Thyroid gland (tissue), 4 donors: ENCODE measurements at regions not wholly inside any gene's neighbourhood (a gene's known extent, or its start where the extent isn't known, plus 50 kb on each side); places are given as distances from the start of the nearest gene placed in this dataset.

ENCODE experiments used
- POLR2A ChIP-seq, 2 donors: fragments of 450-650 bp; IDR thresholded peaks; one replicate each; pipeline ENCODE4 v1.6.1; 2017; ENCODE audit warnings: antibody characterized with exemption in 2 of 2, mild to moderate bottlenecking in 2 of 2, moderate library complexity in 1 of 2
- TF ChIP-seq, protein P1 (sequence below), 6 experiments: fragments of 200-600 bp in 3 of 6; fragments of 450-650 bp in 3 of 6; sonication (generic) in 3 of 6; IDR thresholded peaks; one replicate each; pipeline ENCODE4 v1.5.1; 2016 to 2019; ENCODE audit warnings: antibody characterized with exemption in 6 of 6, mild to moderate bottlenecking in 2 of 6, inconsistent platforms in 1 of 6, moderate library complexity in 1 of 6

DNA sequence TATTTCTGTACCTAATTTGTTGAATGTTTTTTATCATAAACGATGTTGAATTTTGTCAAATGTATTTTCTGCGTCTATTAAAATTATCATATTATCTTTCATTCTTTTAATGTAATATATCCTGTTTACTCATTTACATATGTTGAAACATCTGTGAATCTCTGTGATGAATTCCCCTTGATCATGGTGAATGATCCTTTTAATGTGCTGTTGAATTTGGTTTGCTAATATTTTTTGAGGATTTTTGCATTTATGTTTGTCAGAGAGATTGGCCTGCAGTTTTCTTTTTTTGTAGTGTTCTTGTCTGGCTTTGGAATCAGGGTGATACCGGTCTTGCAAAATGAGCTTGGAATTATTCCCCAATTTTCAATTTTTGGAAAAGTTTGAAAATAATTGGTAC lies 569.3 kb upstream of the CCDC179 start:
- TF ChIP-seq, protein P1, sequence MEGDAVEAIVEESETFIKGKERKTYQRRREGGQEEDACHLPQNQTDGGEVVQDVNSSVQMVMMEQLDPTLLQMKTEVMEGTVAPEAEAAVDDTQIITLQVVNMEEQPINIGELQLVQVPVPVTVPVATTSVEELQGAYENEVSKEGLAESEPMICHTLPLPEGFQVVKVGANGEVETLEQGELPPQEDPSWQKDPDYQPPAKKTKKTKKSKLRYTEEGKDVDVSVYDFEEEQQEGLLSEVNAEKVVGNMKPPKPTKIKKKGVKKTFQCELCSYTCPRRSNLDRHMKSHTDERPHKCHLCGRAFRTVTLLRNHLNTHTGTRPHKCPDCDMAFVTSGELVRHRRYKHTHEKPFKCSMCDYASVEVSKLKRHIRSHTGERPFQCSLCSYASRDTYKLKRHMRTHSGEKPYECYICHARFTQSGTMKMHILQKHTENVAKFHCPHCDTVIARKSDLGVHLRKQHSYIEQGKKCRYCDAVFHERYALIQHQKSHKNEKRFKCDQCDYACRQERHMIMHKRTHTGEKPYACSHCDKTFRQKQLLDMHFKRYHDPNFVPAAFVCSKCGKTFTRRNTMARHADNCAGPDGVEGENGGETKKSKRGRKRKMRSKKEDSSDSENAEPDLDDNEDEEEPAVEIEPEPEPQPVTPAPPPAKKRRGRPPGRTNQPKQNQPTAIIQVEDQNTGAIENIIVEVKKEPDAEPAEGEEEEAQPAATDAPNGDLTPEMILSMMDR (IDR thresholded peaks at IDR 0.05) = no peak
- no peak for TF ChIP-seq POLR2A (IDR thresholded peaks at IDR 0.05)
